ENCODE measurements at regions not wholly inside any gene's neighbourhood (a gene's known extent, or its start where the extent isn't known, plus 50 kb on each side); places are given as distances from the start of the nearest gene placed in this dataset.

DNA sequence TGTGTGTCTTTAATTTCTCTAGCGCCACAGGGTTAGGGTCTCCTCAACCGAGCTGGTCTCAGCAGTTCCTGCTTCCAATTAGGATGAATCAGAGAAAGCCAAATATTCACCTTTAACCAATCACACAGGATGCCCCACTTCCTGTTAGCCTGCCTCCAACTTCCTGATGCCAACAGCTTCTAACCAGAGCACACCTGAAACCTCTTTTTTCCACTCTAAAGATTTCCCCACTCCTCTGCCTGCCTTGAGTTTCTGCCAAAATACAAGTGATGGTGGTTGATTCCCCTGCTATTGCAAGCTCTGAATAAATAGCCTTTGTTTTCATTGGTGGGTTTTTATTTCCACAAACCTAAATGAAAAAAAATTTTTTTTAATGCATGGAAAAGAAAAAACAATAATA, 144.7 kb upstream of the UST start:
- TF ChIP-seq, protein P1, sequence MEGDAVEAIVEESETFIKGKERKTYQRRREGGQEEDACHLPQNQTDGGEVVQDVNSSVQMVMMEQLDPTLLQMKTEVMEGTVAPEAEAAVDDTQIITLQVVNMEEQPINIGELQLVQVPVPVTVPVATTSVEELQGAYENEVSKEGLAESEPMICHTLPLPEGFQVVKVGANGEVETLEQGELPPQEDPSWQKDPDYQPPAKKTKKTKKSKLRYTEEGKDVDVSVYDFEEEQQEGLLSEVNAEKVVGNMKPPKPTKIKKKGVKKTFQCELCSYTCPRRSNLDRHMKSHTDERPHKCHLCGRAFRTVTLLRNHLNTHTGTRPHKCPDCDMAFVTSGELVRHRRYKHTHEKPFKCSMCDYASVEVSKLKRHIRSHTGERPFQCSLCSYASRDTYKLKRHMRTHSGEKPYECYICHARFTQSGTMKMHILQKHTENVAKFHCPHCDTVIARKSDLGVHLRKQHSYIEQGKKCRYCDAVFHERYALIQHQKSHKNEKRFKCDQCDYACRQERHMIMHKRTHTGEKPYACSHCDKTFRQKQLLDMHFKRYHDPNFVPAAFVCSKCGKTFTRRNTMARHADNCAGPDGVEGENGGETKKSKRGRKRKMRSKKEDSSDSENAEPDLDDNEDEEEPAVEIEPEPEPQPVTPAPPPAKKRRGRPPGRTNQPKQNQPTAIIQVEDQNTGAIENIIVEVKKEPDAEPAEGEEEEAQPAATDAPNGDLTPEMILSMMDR (IDR thresholded peaks at IDR 0.05 in 8 of 11, conservative IDR thresholded peaks at IDR 0.05 in 3 of 11): no peak
- no peak for TF ChIP-seq POLR2A (IDR thresholded peaks at IDR 0.05)
- no peak for TF ChIP-seq POLR2AphosphoS5 (IDR thresholded peaks at IDR 0.05)
